BLaER1 (cell line): ENCODE measurements at regions not wholly inside any gene's neighbourhood (a gene's known extent, or its start where the extent isn't known, plus 50 kb on each side); places are given as distances from the start of the nearest gene placed in this dataset.

Source experiments
- H3K27ac ChIP-seq: shearing (Covaris generic); formaldehyde crosslinking; 2 replicates; pipeline ENCODE4 v1.8.1; 2022
- H3K27me3 ChIP-seq: shearing (Covaris generic); formaldehyde crosslinking; 2 replicates; pipeline ENCODE4 v1.8.1; 2022
- H3K36me3 ChIP-seq: shearing (Covaris generic); formaldehyde crosslinking; 2 replicates; pipeline ENCODE4 v1.8.1; 2022
- H3K4me1 ChIP-seq: shearing (Covaris generic); formaldehyde crosslinking; 2 replicates; pipeline ENCODE4 v1.8.1; 2022
- H3K4me2 ChIP-seq: shearing (Covaris generic); formaldehyde crosslinking; 2 replicates; pipeline ENCODE4 v1.8.1; 2022
- H3K4me3 ChIP-seq: shearing (Covaris generic); formaldehyde crosslinking; 2 replicates; pipeline ENCODE4 v1.8.1; 2022
- H3K9ac ChIP-seq: shearing (Covaris generic); formaldehyde crosslinking; 2 replicates; pipeline ENCODE4 v1.8.1; 2022
- H3K9me3 ChIP-seq: shearing (Covaris generic); formaldehyde crosslinking; 2 replicates; pipeline ENCODE4 v1.8.1; 2022
- H4K20me1 ChIP-seq: shearing (Covaris generic); formaldehyde crosslinking; 2 replicates; pipeline ENCODE4 v1.8.1; 2022
- Cebpa-rat ChIP-seq: shearing (Covaris generic); IDR thresholded peaks from 2 replicates; pipeline ENCODE4 v1.8.1; 2022

DNA sequence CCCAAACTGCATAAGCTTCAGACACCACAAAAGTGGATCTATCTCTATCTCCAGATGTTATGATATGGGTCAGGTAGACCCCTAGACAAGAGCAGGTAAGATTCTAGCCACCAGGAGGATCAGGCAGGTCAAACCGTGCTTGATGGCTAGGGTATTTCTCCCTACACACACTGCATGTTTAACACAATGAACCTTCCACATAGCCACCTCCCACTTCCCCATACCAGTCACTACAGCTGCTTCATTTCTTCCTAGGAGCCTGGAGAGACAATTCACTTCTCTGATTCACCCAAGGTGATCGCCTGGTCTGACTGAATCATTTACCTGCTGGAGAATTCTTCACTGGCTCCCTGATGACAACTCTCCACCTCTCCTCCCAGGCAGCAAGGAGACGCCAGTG is 66.0 kb upstream of the MYCN start:
- no peaks in the 10 kb centered on the region for H3K27me3 ChIP-seq
- no peak overlapping the region for H3K27ac ChIP-seq
- H3K4me1 ChIP-seq, result no peaks in the 10 kb centered on the region
- no peaks in the 10 kb centered on the region for H4K20me1 ChIP-seq
- H3K4me3 ChIP-seq, result no peak overlapping the region
- H3K4me2 ChIP-seq, result no peak overlapping the region
- H3K9me3 ChIP-seq, result peaks cover 23% of the 10 kb centered on the region
- H3K9ac ChIP-seq, result no peak overlapping the region
- no peak for TF ChIP-seq Cebpa-rat
- no peaks in the 10 kb centered on the region for H3K36me3 ChIP-seq

DNA sequence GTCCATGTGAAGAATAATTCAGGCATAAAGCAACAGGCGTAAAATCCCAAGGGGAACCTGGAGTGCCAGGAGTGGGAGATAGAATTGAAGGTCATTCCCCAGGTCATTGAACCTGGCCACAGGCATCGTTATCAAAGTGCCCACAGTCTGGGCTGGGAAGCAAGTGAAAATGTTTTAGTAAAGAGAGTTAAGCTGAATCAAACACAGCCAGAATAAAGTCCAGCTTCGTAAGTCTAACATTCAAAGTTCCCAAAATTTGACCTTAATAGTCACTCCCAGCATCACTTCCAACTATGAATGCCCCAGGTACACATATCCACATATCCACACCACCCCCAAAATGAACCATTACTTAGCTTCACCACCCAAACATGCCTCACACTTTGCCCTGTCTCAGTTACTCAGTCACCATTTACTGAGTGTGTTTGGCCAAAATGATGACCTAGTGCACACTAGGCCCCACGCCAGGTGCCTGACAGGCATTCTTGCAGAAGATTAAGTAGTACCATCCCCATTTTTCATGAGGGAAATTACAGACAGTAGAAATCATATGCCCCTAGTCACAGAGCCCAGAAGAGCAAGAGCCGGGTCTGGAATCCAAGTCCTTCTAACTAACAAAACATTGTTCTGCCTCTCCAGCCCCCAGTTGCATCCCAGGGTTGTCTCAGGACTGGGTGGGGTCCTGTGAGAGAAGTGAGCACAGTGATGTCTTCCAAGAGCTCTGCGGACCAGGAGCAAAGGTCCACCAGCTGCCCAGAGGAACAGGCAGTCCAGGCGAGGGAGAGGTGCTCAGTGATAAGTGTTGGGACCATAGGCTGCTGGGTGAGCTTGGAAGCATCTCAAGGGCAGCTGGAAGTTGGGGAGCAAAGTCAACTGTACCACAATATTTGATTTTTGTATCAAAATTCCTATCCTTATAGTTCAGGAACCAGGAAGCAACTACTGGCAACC is 65.2 kb upstream of the MYCN start:
- H3K27me3 ChIP-seq, result no peaks in the 10 kb centered on the region
- no peak overlapping the region for H3K4me2 ChIP-seq
- H4K20me1 ChIP-seq, result no peaks in the 10 kb centered on the region
- H3K9ac ChIP-seq, result no peak overlapping the region
- H3K9me3 ChIP-seq, result peaks cover 23% of the 10 kb centered on the region
- TF ChIP-seq Cebpa-rat, result no peak
- no peaks in the 10 kb centered on the region for H3K4me1 ChIP-seq
- no peak overlapping the region for H3K27ac ChIP-seq
- H3K36me3 ChIP-seq, result no peaks in the 10 kb centered on the region
- H3K4me3 ChIP-seq, result no peak overlapping the region

DNA sequence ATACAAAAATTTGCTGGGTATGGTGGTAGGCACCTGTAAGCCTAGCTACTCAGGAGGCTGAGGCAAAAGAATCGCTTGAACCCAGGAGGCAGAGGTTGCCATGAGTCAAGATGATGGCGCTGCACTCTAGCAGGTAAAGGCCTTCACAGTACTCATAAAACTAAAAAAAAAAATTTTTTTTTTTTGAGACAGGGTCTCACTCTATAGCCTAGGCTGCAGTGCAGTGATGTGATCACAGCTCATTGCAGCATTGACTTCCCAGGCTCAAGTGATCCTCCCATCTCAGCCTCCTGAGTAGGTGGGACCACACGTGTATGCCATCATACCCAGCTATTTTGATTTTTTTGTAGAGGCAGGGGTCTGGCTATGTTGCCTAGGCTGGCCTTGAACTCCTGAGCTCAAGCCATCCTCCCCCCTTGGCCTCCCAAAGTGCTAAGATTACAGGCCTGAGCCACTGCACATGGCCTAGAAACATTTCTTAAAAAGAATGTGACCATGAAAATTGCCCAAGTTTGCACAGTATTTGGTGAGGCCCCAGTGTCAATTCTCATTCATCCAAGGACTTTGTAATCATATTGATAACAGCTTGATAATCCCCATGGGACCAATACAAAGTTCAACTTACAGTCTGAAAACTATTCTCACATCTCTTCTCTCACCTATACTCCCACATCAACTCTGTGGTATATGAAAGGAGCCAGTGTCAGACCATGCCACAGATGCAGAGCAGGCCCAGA is 64.2 kb upstream of the MYCN start:
- no peak for TF ChIP-seq Cebpa-rat
- no peaks in the 10 kb centered on the region for H3K4me1 ChIP-seq
- H3K9ac ChIP-seq, result no peak overlapping the region
- H3K36me3 ChIP-seq, result no peaks in the 10 kb centered on the region
- H3K27me3 ChIP-seq, result no peaks in the 10 kb centered on the region
- no peak overlapping the region for H3K4me3 ChIP-seq
- no peaks in the 10 kb centered on the region for H4K20me1 ChIP-seq
- peaks cover 16% of the 10 kb centered on the region for H3K9me3 ChIP-seq
- H3K27ac ChIP-seq, result no peak overlapping the region
- H3K4me2 ChIP-seq, result no peak overlapping the region

DNA sequence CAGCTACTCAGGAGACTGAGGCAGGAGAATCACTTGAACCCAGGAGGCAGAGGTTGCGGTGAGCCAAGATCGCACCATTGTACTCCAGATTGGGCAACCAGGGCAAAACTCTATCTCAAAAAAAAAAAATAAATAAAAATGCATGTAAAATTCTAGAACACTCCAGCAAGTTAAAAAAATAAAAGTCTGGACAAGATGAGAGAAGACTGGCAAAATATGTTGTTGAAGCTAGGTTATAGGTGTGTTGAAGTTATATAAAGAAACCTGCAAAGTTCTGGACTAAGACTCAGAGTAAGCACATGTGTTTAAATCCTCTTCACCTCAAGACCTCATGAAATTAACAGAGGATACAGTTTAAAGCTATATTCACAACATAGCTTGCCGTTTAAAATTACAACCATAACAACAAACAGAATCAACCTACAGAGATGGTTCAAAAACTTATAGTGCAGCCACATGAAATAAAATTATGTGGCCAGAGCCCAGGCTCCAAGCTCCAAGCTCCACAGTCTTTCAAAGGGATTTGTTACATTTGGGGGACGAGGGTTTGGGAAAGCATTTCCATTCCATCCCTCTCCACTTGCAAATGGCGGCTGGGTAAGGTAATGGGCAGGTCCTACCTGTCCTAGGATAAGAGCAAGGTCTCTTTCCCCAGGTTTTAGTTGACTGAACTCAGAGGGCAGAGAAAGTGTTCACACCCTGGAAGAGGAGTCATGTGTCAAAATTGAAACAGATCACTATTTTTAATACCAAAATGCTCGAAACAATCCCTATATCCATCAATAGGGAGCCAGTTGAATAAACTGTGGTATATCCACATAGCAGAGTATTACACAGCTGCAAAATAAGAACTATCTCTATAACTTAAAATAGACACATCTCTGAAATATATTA is 59.9 kb upstream of the MYCN start:
- Histone ChIP-seq H3K4me1 (no peaks in the 10 kb centered on the region), H3K4me2 (no peak overlapping the region), H3K9ac (no peak overlapping the region), H3K27ac (no peak overlapping the region), H3K27me3 (no peaks in the 10 kb centered on the region), H4K20me1 (no peaks in the 10 kb centered on the region), H3K9me3 (no peaks in the 10 kb centered on the region), H3K36me3 (no peaks in the 10 kb centered on the region), H3K4me3 (no peak overlapping the region)
- no peak for TF ChIP-seq Cebpa-rat

DNA sequence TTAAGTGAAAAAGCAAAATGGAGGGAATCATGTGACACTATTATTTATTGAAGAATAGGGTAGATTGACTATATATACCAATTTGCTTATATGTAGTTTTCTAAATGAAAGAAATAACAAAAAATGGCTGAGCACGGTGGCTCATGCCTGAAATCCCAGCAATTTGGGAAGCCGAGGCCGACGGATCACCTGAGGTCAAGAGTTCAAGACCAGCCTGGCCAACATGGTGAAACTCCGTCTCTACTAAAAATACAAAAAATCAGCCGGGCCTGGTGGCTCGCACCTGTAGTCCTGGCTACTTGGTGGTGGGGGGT is 59.3 kb upstream of the MYCN start:
- H3K27ac ChIP-seq, result no peak overlapping the region
- H3K36me3 ChIP-seq, result no peaks in the 10 kb centered on the region
- H3K4me2 ChIP-seq, result no peak overlapping the region
- H3K27me3 ChIP-seq, result no peaks in the 10 kb centered on the region
- H3K9me3 ChIP-seq, result no peaks in the 10 kb centered on the region
- no peak overlapping the region for H3K9ac ChIP-seq
- H3K4me3 ChIP-seq, result no peak overlapping the region
- TF ChIP-seq Cebpa-rat, result no peak
- no peaks in the 10 kb centered on the region for H4K20me1 ChIP-seq
- no peaks in the 10 kb centered on the region for H3K4me1 ChIP-seq

DNA sequence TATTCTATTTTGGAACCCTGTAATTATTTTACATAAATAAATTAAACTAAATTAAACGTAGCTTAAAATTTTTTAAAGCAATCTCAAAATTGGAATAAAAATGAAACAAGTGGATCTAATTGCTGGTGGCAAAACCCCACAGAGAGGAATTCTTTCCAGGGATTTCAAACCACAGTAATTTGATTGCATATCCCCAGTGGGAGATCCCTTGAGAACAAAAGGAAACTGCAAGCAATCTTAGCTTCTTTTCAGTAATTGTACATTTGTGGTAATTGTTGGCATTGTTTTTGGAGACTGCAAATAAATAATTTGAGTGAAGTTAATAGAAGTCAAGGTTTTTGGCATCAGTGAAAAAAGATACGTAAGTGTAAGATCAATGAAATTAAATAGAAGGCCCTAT is 58.7 kb upstream of the MYCN start:
- H3K4me1 ChIP-seq, result no peaks in the 10 kb centered on the region
- H3K4me3 ChIP-seq, result no peak overlapping the region
- no peaks in the 10 kb centered on the region for H3K9me3 ChIP-seq
- no peak overlapping the region for H3K27ac ChIP-seq
- H3K27me3 ChIP-seq, result no peaks in the 10 kb centered on the region
- no peaks in the 10 kb centered on the region for H3K36me3 ChIP-seq
- no peak overlapping the region for H3K9ac ChIP-seq
- TF ChIP-seq Cebpa-rat, result no peak
- no peaks in the 10 kb centered on the region for H4K20me1 ChIP-seq
- H3K4me2 ChIP-seq, result no peak overlapping the region

DNA sequence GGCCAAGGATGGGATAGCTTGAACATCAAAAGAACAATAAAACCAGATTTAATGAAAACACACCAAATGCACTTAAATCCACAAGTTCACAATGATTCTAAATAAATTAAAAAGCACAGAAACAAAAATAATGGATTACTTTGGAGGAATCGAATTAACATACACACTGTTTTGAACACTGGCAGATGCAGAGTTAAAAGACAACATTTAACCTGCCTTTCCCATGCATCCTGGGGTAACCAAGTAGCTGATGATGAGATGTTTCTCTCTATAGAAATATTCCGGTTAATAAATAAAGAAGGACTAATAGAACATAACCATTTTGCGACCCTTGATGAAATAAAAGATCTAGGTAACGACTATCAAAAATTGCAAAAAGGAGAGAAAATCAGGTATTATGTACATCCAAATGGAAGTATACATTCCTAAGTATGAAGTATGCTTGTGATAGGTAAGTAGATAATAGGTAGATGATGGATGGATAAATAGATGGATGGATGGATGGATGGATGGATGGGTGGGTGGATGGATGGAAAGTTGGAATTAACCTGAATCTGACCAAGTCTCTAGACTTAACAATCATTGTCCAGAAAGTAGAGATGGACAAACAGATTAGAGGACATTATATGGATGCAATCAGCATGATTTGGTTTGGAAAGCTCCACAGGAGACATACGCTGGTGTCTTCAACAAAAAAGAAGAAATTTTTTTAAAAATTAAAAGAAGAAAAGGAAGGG is 57.4 kb upstream of the MYCN start:
- TF ChIP-seq Cebpa-rat, result no peak
- no peaks in the 10 kb centered on the region for H3K36me3 ChIP-seq

DNA sequence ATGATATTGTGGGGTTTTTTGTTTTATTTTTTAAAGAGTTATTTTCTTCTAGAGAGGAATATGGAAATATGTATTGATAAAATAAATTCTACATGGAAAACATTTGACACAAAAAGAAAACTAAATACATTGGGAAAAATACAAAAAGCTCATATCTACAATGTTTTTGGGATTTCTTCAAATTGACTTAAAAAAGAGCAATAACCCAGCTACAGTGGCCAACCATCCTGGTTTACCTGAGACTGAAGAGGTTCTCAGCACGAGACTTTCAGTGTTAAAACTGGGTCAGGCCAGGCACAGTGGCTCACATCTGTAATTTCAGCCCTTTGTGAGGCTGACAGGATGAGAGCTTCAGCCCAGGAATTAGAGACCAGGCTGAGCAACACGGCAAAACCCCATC is 56.7 kb upstream of the MYCN start:
- H3K36me3 ChIP-seq, result no peaks in the 10 kb centered on the region
- no peak overlapping the region for H3K4me3 ChIP-seq
- H3K4me2 ChIP-seq, result no peak overlapping the region
- no peak overlapping the region for H3K27ac ChIP-seq
- TF ChIP-seq Cebpa-rat, result no peak
- H4K20me1 ChIP-seq, result no peaks in the 10 kb centered on the region
- H3K9me3 ChIP-seq, result no peaks in the 10 kb centered on the region
- no peak overlapping the region for H3K9ac ChIP-seq
- no peaks in the 10 kb centered on the region for H3K27me3 ChIP-seq
- H3K4me1 ChIP-seq, result no peaks in the 10 kb centered on the region

More for the DNA sequence above, 57.4 kb upstream of the MYCN start:
- Histone ChIP-seq H4K20me1 (no peaks in the 10 kb centered on the region), H3K27ac (no peak overlapping the region), H3K4me1 (no peaks in the 10 kb centered on the region), H3K4me3 (no peak overlapping the region), H3K27me3 (no peaks in the 10 kb centered on the region), H3K4me2 (no peak overlapping the region), H3K9ac (no peak overlapping the region), H3K9me3 (no peaks in the 10 kb centered on the region)

DNA sequence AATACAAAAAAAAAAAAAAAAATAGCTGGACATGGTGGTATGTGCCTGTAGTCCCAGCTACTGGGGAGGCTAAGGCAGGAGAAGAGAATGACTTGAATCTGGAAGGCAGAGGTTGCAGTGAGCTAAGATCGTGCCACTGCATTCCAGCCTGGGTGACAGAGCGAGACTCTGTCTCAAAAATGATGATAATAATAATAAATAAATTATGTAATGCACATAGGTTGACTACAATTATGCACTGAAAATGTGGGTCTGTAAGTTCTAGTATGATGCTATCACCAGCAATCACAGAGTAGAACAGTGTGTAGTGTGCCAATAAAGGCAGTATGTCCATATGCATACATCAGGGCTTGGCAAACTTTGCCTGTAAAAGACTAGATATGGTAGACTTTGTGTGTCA is 55.6 kb upstream of the MYCN start:
- H3K36me3 ChIP-seq, result no peaks in the 10 kb centered on the region
- H3K9ac ChIP-seq, result no peak overlapping the region
- TF ChIP-seq Cebpa-rat, result no peak
- no peaks in the 10 kb centered on the region for H3K4me1 ChIP-seq
- H3K4me2 ChIP-seq, result no peak overlapping the region
- no peaks in the 10 kb centered on the region for H4K20me1 ChIP-seq
- H3K9me3 ChIP-seq, result no peaks in the 10 kb centered on the region
- H3K27ac ChIP-seq, result no peak overlapping the region
- no peaks in the 10 kb centered on the region for H3K27me3 ChIP-seq
- no peak overlapping the region for H3K4me3 ChIP-seq
